ENCODE measurements at regions not wholly inside any gene's neighbourhood (a gene's known extent, or its start where the extent isn't known, plus 50 kb on each side); places are given as distances from the start of the nearest gene placed in this dataset.
"Not testable (repeated sequence)": the region's sequence is repeated elsewhere in the genome, so short reads cannot be mapped to it uniquely, and the experiment has no call there.

GRCh38 chr3:66629150-66629981 is 128.5 kb upstream of the LRIG1 start:
- DNase-seq (ENCODE audit: low read depth in 1 of 2, low spot score in 1 of 2) = no peak

- DNase-seq (ENCODE audit: low read depth in 1 of 2, low spot score in 1 of 2) = no peak
These were observed 129.2 kb upstream of the LRIG1 start for GRCh38 chr3:66629982-66630368.

- DNase-seq (ENCODE audit: low read depth in 1 of 2, low spot score in 1 of 2) = no peak
These were observed 132.9 kb upstream of the LRIG1 start for GRCh38 chr3:66633402-66634381.

GRCh38 chr3:66638717-66639116 is 137.9 kb upstream of the LRIG1 start:
- no peak for DNase-seq (ENCODE audit: low read depth in 1 of 2, low spot score in 1 of 2)

- no peak for DNase-seq (ENCODE audit: low read depth in 1 of 2, low spot score in 1 of 2)
These were observed 139.1 kb upstream of the LRIG1 start for GRCh38 chr3:66639809-66640356.

- DNase-seq (ENCODE audit: low read depth in 1 of 2, low spot score in 1 of 2) = no peak
These were observed 141.2 kb upstream of the LRIG1 start for GRCh38 chr3:66642019-66642418.

- DNase-seq (ENCODE audit: low read depth in 1 of 2, low spot score in 1 of 2) = no peak
These were observed 141.7 kb upstream of the LRIG1 start for GRCh38 chr3:66642484-66642883.

GRCh38 chr3:66644549-66644948 is 143.7 kb upstream of the LRIG1 start:
- DNase-seq (ENCODE audit: low read depth in 1 of 2, low spot score in 1 of 2) = no peak

GRCh38 chr3:66648975-66649374 is 148.2 kb upstream of the LRIG1 start:
- DNase-seq (ENCODE audit: low read depth in 1 of 2, low spot score in 1 of 2) = no peak

GRCh38 chr3:66651520-66651919 is 150.7 kb upstream of the LRIG1 start:
- DNase-seq (ENCODE audit: low read depth in 1 of 2, low spot score in 1 of 2) = not testable (repeated sequence)

GRCh38 chr3:66652100-66652499 is 151.3 kb upstream of the LRIG1 start:
- DNase-seq (ENCODE audit: low read depth in 1 of 2, low spot score in 1 of 2) = not testable (repeated sequence)

- no peak for DNase-seq (ENCODE audit: low read depth in 1 of 2, low spot score in 1 of 2)
These were observed 154.2 kb upstream of the LRIG1 start for GRCh38 chr3:66655044-66655443.

GRCh38 chr3:66655671-66656070 is 154.8 kb upstream of the LRIG1 start:
- no peak for DNase-seq (ENCODE audit: low read depth in 1 of 2, low spot score in 1 of 2)

GRCh38 chr3:66656609-66657008 is 155.8 kb upstream of the LRIG1 start:
- no peak for DNase-seq (ENCODE audit: low read depth in 1 of 2, low spot score in 1 of 2)

GRCh38 chr3:66659056-66659455 is 158.2 kb upstream of the LRIG1 start:
- no peak for DNase-seq (ENCODE audit: low read depth in 1 of 2, low spot score in 1 of 2)

GRCh38 chr3:66661628-66662027 is 160.8 kb upstream of the LRIG1 start:
- no peak for DNase-seq (ENCODE audit: low read depth in 1 of 2, low spot score in 1 of 2)

- no peak for DNase-seq (ENCODE audit: low read depth in 1 of 2, low spot score in 1 of 2)
These were observed 162.1 kb upstream of the LRIG1 start for GRCh38 chr3:66662894-66663293.

GRCh38 chr3:66665021-66665695 is 164.3 kb upstream of the LRIG1 start:
- DNase-seq (ENCODE audit: low read depth in 1 of 2, low spot score in 1 of 2) = no peak

- no peak for DNase-seq (ENCODE audit: low read depth in 1 of 2, low spot score in 1 of 2)
These were observed 165.5 kb upstream of the LRIG1 start for GRCh38 chr3:66666362-66666761.

- no peak for DNase-seq (ENCODE audit: low read depth in 1 of 2, low spot score in 1 of 2)
These were observed 166.4 kb upstream of the LRIG1 start for GRCh38 chr3:66667263-66667662.

- no peak for DNase-seq (ENCODE audit: low read depth in 1 of 2, low spot score in 1 of 2)
These were observed 170.5 kb upstream of the LRIG1 start for GRCh38 chr3:66671291-66671690.

All from stimulated activated CD4-positive, alpha-beta T cell treated with anti-CD3 and anti-CD28 coated beads, Interleukin-15, amount 100 ng/mL, for 1 hour (primary cell).